ENCODE measurements at regions not wholly inside any gene's neighbourhood (a gene's known extent, or its start where the extent isn't known, plus 50 kb on each side); places are given as distances from the start of the nearest gene placed in this dataset.

- intact Hi-C loops (cut with DNase I) = no loop called here
- peaks cover 14% of the 10 kb centered on the region for H3K4me1 ChIP-seq
- no peak overlapping the region for H3K27ac ChIP-seq
- no peaks in the 10 kb centered on the region for H3K9me3 ChIP-seq
- no peak for TF ChIP-seq POLR2A (IDR thresholded peaks at IDR 0.05)
- TF ChIP-seq CTCF (IDR thresholded peaks at IDR 0.05) = no peak
- no peak for TF ChIP-seq POLR2AphosphoS5 (IDR thresholded peaks at IDR 0.05; ENCODE audit: insufficient read depth in 1 of 2, low read depth in 1 of 2)
- no peak overlapping the region for H3K4me3 ChIP-seq
- no peaks in the 10 kb centered on the region for H3K27me3 ChIP-seq
- no peaks in the 10 kb centered on the region for H3K36me3 ChIP-seq
- no peak for DNase-seq (ENCODE audit: extremely low spot score in 2 of 2)
Observed at GRCh38 chr2:196286821-196287220, 115.4 kb upstream of the STK17B start.

GRCh38 chr2:196287523-196287922, 116.1 kb upstream of the STK17B start:
- intact Hi-C loops (cut with DNase I) = no loop called here
- no peaks in the 10 kb centered on the region for H3K27me3 ChIP-seq
- DNase-seq (ENCODE audit: extremely low spot score in 2 of 2) = no peak
- no peaks in the 10 kb centered on the region for H3K36me3 ChIP-seq
- no peak overlapping the region for H3K4me3 ChIP-seq
- H3K27ac ChIP-seq = no peak overlapping the region
- TF ChIP-seq CTCF (IDR thresholded peaks at IDR 0.05) (no peak), POLR2AphosphoS5 (IDR thresholded peaks at IDR 0.05; ENCODE audit: insufficient read depth in 1 of 2, low read depth in 1 of 2) (no peak), POLR2A (IDR thresholded peaks at IDR 0.05) (no peak)
- no peaks in the 10 kb centered on the region for H3K9me3 ChIP-seq
- H3K4me1 ChIP-seq = peaks cover 14% of the 10 kb centered on the region

GRCh38 chr2:196288006-196288538, 116.7 kb upstream of the STK17B start:
- Histone ChIP-seq H3K4me1 (peaks cover 14% of the 10 kb centered on the region), H3K4me3 (no peak overlapping the region), H3K27me3 (no peaks in the 10 kb centered on the region), H3K9me3 (no peaks in the 10 kb centered on the region), H3K27ac (no peak overlapping the region), H3K36me3 (no peaks in the 10 kb centered on the region)
- intact Hi-C loops (cut with DNase I) = no loop called here
- TF ChIP-seq POLR2AphosphoS5 (IDR thresholded peaks at IDR 0.05; ENCODE audit: insufficient read depth in 1 of 2, low read depth in 1 of 2) (no peak), POLR2A (IDR thresholded peaks at IDR 0.05) (no peak), CTCF (IDR thresholded peaks at IDR 0.05) (no peak)
- DNase-seq (ENCODE audit: extremely low spot score in 2 of 2) = no peak

- intact Hi-C loops (cut with DNase I) = no loop called here
- H3K9me3 ChIP-seq = no peaks in the 10 kb centered on the region
- H3K36me3 ChIP-seq = no peaks in the 10 kb centered on the region
- TF ChIP-seq POLR2A (IDR thresholded peaks at IDR 0.05) = no peak
- TF ChIP-seq CTCF (IDR thresholded peaks at IDR 0.05) = no peak
- no peak for TF ChIP-seq POLR2AphosphoS5 (IDR thresholded peaks at IDR 0.05; ENCODE audit: insufficient read depth in 1 of 2, low read depth in 1 of 2)
- H3K27ac ChIP-seq = no peak overlapping the region
- no peak for DNase-seq (ENCODE audit: extremely low spot score in 2 of 2)
- H3K4me1 ChIP-seq = peaks cover 20% of the 10 kb centered on the region
- no peaks in the 10 kb centered on the region for H3K27me3 ChIP-seq
- no peak overlapping the region for H3K4me3 ChIP-seq
Observed at GRCh38 chr2:196289000-196289399, 117.6 kb upstream of the STK17B start.

- Histone ChIP-seq H3K9me3 (no peaks in the 10 kb centered on the region), H3K27me3 (no peaks in the 10 kb centered on the region), H3K4me1 (peaks cover 17% of the 10 kb centered on the region), H3K36me3 (no peaks in the 10 kb centered on the region), H3K4me3 (no peak overlapping the region), H3K27ac (no peak overlapping the region)
- intact Hi-C loops (cut with DNase I) = no loop called here
- DNase-seq (ENCODE audit: extremely low spot score in 2 of 2) = no peak
- TF ChIP-seq CTCF (IDR thresholded peaks at IDR 0.05) (no peak), POLR2A (IDR thresholded peaks at IDR 0.05) (no peak), POLR2AphosphoS5 (IDR thresholded peaks at IDR 0.05; ENCODE audit: insufficient read depth in 1 of 2, low read depth in 1 of 2) (no peak)
Observed at GRCh38 chr2:196290136-196290535, 118.8 kb upstream of the STK17B start.

Data from vagina (tissue), 2 donors.